Esophagus squamous epithelium (tissue), 5 donors: ENCODE measurements at regions not wholly inside any gene's neighbourhood (a gene's known extent, or its start where the extent isn't known, plus 50 kb on each side); places are given as distances from the start of the nearest gene placed in this dataset.

Experiments
- DNase-seq: peaks from one replicate; lab custom pipeline; 2025; lab: John Stamatoyannopoulos, UW
- H3K27ac ChIP-seq, 4 donors: fragments of 200-600 bp; sonication (generic); one replicate each; pipeline ENCODE4 v1.5.1; 2016 to 2019; ENCODE audit warnings: mild to moderate bottlenecking in 1 of 4
- H3K27me3 ChIP-seq, 4 donors: fragments of 200-600 bp; sonication (generic); 1 replicate in 3 of 4; 2 replicates in 1 of 4; pipeline versions ENCODE4 v1.5.1 to v1.6.0; 2017 to 2021; ENCODE audit warnings: antibody characterized with exemption in 1 of 4
- H3K36me3 ChIP-seq, 3 donors: fragments of 200-600 bp; sonication (generic); one replicate each; pipeline ENCODE4 v1.5.1; 2016 to 2019
- H3K4me1 ChIP-seq, 3 donors: fragments of 200-600 bp; sonication (generic); one replicate each; pipeline ENCODE4 v1.5.1; 2017 to 2019
- H3K4me3 ChIP-seq, 4 donors: fragments of 200-600 bp; sonication (generic); 1 replicate in 3 of 4; 2 replicates in 1 of 4; pipeline ENCODE4 v1.5.1; 2016 to 2019; ENCODE audit warnings: mild to moderate bottlenecking in 2 of 4, moderate library complexity in 1 of 4
- H3K9me3 ChIP-seq, 3 donors: fragments of 200-600 bp; sonication (generic); one replicate each; pipeline ENCODE4 v1.5.1; 2016 to 2019
- CTCF ChIP-seq, 6 experiments: fragments of 450-650 bp in 4 of 6; fragments of 200-600 bp in 2 of 6; sonication (generic) in 2 of 6; IDR thresholded peaks; one replicate each; pipeline ENCODE4 v1.5.1; 2016 to 2019; ENCODE audit warnings: antibody characterized with exemption in 6 of 6, mild to moderate bottlenecking in 4 of 6, moderate library complexity in 4 of 6
- POLR2A ChIP-seq, 4 donors: fragments of 450-650 bp; IDR thresholded peaks; one replicate each; pipeline ENCODE4 v1.6.1; 2017; ENCODE audit warnings: antibody characterized with exemption in 4 of 4, mild to moderate bottlenecking in 4 of 4, moderate library complexity in 3 of 4
- WGBS, 2 donors: methylation state at CpG; one replicate each; pipeline ENCODE4 v1.1.5; 2018; 5-methylcytosine and 5-hydroxymethylcytosine counted together
- intact Hi-C: fragments of 100-400 bp; cut with DNase I; formaldehyde crosslinking; loops from one replicate; pipeline ENCODE4 v1.15.0; 2022
- donor health status: DM: yes; HTN: yes; CAD: no.

GRCh38 chr7:84848219-84848973 lies 338.5 kb downstream of the SEMA3D start:
- intact Hi-C loops: no loop called here
- H3K9me3 ChIP-seq: no peaks in the 10 kb centered on the region
- no peaks in the 10 kb centered on the region for H3K4me1 ChIP-seq
- H3K27ac ChIP-seq: no peak overlapping the region
- H3K4me3 ChIP-seq: no peak overlapping the region
- H3K27me3 ChIP-seq: no peaks in the 10 kb centered on the region
- H3K36me3 ChIP-seq: no peaks in the 10 kb centered on the region
- no peak for DNase-seq
- TF ChIP-seq CTCF (IDR thresholded peaks at IDR 0.05) (no peak), POLR2A (IDR thresholded peaks at IDR 0.05) (no peak)

GRCh38 chr7:84847790-84848189 lies 339.1 kb downstream of the SEMA3D start:
- Histone ChIP-seq H3K27me3 (no peaks in the 10 kb centered on the region), H3K4me1 (no peaks in the 10 kb centered on the region), H3K36me3 (no peaks in the 10 kb centered on the region), H3K9me3 (no peaks in the 10 kb centered on the region), H3K27ac (no peak overlapping the region), H3K4me3 (no peak overlapping the region)
- TF ChIP-seq CTCF (IDR thresholded peaks at IDR 0.05): no peak
- no peak for TF ChIP-seq POLR2A (IDR thresholded peaks at IDR 0.05)
- intact Hi-C loops: no loop called here
- no peak for DNase-seq
- WGBS, 2 donors: 53 to 54% methylated on average over 3 of the region's 3 CpGs

- no peaks in the 10 kb centered on the region for H3K36me3 ChIP-seq
- DNase-seq: no peak
- intact Hi-C loops: no loop called here
- WGBS, 2 donors: 50 to 72% methylated on average over 1 of the region's 1 CpG
- H3K27ac ChIP-seq: no peak overlapping the region
- no peak overlapping the region for H3K4me3 ChIP-seq
- no peak for TF ChIP-seq CTCF (IDR thresholded peaks at IDR 0.05)
- TF ChIP-seq POLR2A (IDR thresholded peaks at IDR 0.05): no peak
- no peaks in the 10 kb centered on the region for H3K4me1 ChIP-seq
- no peaks in the 10 kb centered on the region for H3K9me3 ChIP-seq
- H3K27me3 ChIP-seq: no peaks in the 10 kb centered on the region
These were observed 339.8 kb downstream of the SEMA3D start for GRCh38 chr7:84847038-84847437.

DNA sequence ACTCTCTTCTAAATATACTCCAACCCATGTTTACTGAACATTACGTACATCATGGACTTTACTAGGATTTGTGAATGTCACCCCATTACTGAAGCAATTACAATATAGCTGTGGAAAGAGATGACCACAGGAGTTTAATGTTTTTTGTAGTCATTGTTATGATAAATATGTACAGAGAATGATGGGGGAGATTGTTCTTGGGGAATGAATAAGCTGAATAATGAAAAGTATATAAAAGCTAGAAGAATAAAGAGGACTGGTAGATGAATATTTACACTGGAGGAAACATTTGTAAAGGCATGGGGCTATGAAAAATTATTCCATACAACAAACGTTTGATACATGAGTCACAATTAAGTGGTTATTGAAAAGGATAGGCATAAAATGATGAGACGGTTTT lies 340.9 kb downstream of the SEMA3D start:
- no peaks in the 10 kb centered on the region for H3K4me1 ChIP-seq
- H3K4me3 ChIP-seq: no peak overlapping the region
- intact Hi-C loops: no loop called here
- no peaks in the 10 kb centered on the region for H3K9me3 ChIP-seq
- TF ChIP-seq CTCF (IDR thresholded peaks at IDR 0.05): no peak
- TF ChIP-seq POLR2A (IDR thresholded peaks at IDR 0.05): no peak
- H3K36me3 ChIP-seq: no peaks in the 10 kb centered on the region
- H3K27ac ChIP-seq: no peak overlapping the region
- DNase-seq: no peak
- H3K27me3 ChIP-seq: no peaks in the 10 kb centered on the region
- WGBS, 2 donors: 53 to 78% methylated on average over 3 of the region's 3 CpGs

DNA sequence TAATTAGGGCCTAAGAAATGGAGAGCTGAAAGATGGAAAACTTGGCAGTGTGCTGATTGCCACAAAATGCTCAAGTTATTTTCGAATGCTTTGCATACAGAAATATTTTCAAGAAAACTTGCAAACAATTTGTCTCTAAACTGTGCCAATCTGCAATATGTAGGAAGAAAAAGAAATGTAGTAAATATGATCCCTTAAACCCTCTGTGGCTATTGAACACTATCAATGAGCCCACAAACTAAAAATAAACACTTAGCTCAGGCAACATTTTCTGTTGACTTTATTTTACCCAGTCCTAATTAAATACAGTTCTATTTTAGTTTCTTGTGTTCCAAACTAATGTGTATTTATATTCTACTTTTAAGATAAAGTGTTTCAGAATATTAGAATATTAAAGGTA lies 342.1 kb downstream of the SEMA3D start:
- Histone ChIP-seq H3K4me3 (no peak overlapping the region), H3K27me3 (no peaks in the 10 kb centered on the region), H3K4me1 (no peaks in the 10 kb centered on the region), H3K36me3 (no peaks in the 10 kb centered on the region), H3K9me3 (no peaks in the 10 kb centered on the region), H3K27ac (no peak overlapping the region)
- no peak for DNase-seq
- intact Hi-C loops: no loop called here
- WGBS, 2 donors: 53 to 56% methylated on average over 1 of the region's 1 CpG
- TF ChIP-seq CTCF (IDR thresholded peaks at IDR 0.05): no peak
- TF ChIP-seq POLR2A (IDR thresholded peaks at IDR 0.05): no peak
